HFFc6 (cell line): ENCODE measurements at regions not wholly inside any gene's neighbourhood (a gene's known extent, or its start where the extent isn't known, plus 50 kb on each side); places are given as distances from the start of the nearest gene placed in this dataset.

ENCODE experiments used
- DNase-seq: peaks from one replicate; pipeline ENCODE4 v3.0.0-alpha.2; 2018
- H3K27ac Mint-ChIP-seq: 2 replicates; pipeline ENCODE4 v1.8.0; 2020; ENCODE audit warnings: mild to moderate bottlenecking, mixed read lengths
- H3K27me3 Mint-ChIP-seq: 2 replicates; pipeline ENCODE4 v1.8.0; 2021; ENCODE audit warnings: mild to moderate bottlenecking, moderate library complexity, mixed read lengths; ENCODE audit not compliant: insufficient read depth
- H3K36me3 Mint-ChIP-seq: 2 replicates; pipeline ENCODE4 v1.8.0; 2021; ENCODE audit warnings: low read depth, mixed read lengths
- H3K4me1 Mint-ChIP-seq: 2 replicates; pipeline ENCODE4 v1.8.0; 2020; ENCODE audit warnings: low read depth, mixed read lengths
- H3K4me3 Mint-ChIP-seq: 2 replicates; pipeline ENCODE4 v1.8.0; 2020; ENCODE audit warnings: mild to moderate bottlenecking, moderate library complexity, mixed read lengths
- H3K9me3 Mint-ChIP-seq: 2 replicates; pipeline ENCODE4 v1.8.0; 2020; ENCODE audit warnings: mild to moderate bottlenecking, mixed read lengths
- TF ChIP-seq, protein P1 (sequence below): fragments of 200-600 bp; sonication (generic); IDR thresholded peaks from 2 replicates; pipeline ENCODE4 v1.5.0; 2021; ENCODE audit warnings: antibody characterized with exemption, mild to moderate bottlenecking

DNA sequence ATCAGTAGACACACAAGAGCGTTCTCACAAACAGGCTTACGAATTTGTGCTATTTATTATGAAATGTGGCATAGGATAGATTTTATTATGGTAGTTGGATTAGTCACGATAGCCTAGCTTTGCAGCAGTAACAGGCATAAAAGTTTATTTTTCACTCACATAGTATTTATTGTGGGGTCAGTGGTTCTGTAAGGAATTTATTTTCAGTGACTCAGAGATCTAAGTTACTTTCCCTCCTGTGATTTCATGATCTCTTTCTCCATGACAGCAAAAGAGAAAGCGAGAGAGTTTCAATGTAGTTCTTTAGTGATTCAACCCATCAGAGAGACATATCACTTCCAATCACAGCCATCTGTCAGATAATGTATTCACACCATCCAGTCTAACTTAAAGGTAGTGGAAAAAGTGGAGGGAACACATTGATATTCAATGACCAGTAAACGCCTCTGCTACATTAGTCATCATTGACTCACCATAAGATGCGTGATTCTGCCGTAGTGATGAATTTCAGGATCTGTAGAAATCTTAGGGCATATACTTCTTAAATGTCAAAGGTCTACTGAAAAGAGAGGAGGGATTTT lies 605.5 kb downstream of the HDGFL1 start:
- peak overlapping the region; percentile 89 for H3K27ac Mint-ChIP-seq
- peak overlapping the region; percentile 88 for H3K4me3 Mint-ChIP-seq
- peak; percentile 84 for DNase-seq
- peaks cover 10% of the 10 kb centered on the region for H3K9me3 Mint-ChIP-seq
- TF ChIP-seq, protein P1, sequence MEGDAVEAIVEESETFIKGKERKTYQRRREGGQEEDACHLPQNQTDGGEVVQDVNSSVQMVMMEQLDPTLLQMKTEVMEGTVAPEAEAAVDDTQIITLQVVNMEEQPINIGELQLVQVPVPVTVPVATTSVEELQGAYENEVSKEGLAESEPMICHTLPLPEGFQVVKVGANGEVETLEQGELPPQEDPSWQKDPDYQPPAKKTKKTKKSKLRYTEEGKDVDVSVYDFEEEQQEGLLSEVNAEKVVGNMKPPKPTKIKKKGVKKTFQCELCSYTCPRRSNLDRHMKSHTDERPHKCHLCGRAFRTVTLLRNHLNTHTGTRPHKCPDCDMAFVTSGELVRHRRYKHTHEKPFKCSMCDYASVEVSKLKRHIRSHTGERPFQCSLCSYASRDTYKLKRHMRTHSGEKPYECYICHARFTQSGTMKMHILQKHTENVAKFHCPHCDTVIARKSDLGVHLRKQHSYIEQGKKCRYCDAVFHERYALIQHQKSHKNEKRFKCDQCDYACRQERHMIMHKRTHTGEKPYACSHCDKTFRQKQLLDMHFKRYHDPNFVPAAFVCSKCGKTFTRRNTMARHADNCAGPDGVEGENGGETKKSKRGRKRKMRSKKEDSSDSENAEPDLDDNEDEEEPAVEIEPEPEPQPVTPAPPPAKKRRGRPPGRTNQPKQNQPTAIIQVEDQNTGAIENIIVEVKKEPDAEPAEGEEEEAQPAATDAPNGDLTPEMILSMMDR = no peak
- H3K4me1 Mint-ChIP-seq = peaks cover 43% of the 10 kb centered on the region
- peaks cover 2% of the 10 kb centered on the region for H3K27me3 Mint-ChIP-seq
- H3K36me3 Mint-ChIP-seq = no peaks in the 10 kb centered on the region; the same call in 1 of the 2 replicates

DNA sequence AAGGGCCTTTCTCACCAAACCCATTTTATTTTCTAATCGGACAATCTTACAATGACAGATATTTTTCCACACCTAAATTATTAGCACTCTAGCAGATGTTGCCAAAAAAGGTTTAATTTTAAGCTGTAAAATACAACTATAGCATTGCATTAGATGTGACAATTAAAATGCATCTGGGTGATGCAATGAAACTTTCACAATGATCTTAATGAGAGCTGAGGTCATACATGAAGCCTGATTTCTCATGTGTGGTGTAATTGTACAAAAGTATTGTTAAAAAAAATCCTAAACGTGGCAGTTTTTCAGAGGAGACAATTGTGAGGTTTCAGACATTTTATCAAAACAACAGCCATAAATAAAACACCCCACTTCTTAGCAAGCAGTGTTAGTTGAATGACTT lies 606.0 kb downstream of the HDGFL1 start:
- Mint-ChIP-seq H3K36me3 (no peaks in the 10 kb centered on the region; the same call in 1 of the 2 replicates), H3K4me3 (peak overlapping the region; percentile 88), H3K9me3 (peaks cover 8% of the 10 kb centered on the region), H3K27me3 (peaks cover 2% of the 10 kb centered on the region), H3K4me1 (peaks cover 43% of the 10 kb centered on the region), H3K27ac (peak overlapping the region; percentile 89)
- no peak for DNase-seq
- TF ChIP-seq, protein P1 = no peak

DNA sequence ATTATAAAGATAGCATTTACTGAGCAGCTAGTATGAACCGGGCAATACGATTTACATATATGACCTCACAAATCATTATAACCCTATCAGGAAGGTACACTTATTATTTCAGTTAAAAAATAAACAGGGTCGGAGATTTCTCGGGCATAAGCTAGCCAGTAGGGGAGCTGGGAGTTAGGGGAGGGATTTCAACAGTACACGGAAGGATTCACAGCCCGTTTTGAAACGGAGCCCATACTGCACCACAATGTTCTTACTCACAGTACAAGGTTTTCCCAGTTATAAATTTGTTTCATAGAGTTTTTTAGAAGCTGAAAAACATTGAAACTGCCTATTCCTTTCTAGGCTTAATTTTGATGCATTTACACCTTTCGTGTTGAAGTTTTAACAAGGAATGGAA lies 607.1 kb downstream of the HDGFL1 start:
- Mint-ChIP-seq H3K36me3 (no peaks in the 10 kb centered on the region; the same call in 1 of the 2 replicates), H3K9me3 (peaks cover under 1% of the 10 kb centered on the region), H3K4me3 (peak overlapping the region; percentile 88), H3K27me3 (peaks cover 2% of the 10 kb centered on the region), H3K4me1 (peaks cover 43% of the 10 kb centered on the region), H3K27ac (peak overlapping the region; percentile 89)
- TF ChIP-seq, protein P1 = no peak
- peak; percentile 50 for DNase-seq

DNA sequence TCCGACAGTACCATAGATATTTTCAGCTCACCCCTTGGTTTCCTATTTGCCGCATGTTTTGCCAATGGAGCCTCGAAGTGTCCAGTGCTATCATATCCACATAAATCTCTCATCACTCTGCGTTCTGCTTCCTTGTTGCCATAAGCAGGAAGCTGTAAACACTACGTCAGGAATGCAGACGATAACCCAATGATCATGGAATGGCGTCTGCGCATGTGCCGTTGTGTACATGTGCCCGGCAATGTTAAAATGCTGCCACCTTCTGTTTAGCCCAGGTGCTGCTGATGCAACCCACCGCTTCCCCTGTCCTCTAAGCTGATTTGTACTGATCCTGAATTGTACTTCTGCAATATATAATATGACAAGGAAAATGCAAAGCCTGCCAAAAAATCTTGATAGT lies 607.5 kb downstream of the HDGFL1 start:
- no peaks in the 10 kb centered on the region; the same call in 1 of the 2 replicates for H3K9me3 Mint-ChIP-seq
- peak overlapping the region; percentile 89 for H3K27ac Mint-ChIP-seq
- TF ChIP-seq, protein P1 = peak; percentile 71
- peak overlapping the region; percentile 88 for H3K4me3 Mint-ChIP-seq
- H3K36me3 Mint-ChIP-seq = no peaks in the 10 kb centered on the region; the same call in 1 of the 2 replicates
- DNase-seq = peak; percentile 79
- H3K4me1 Mint-ChIP-seq = peaks cover 43% of the 10 kb centered on the region
- peaks cover 2% of the 10 kb centered on the region for H3K27me3 Mint-ChIP-seq

DNA sequence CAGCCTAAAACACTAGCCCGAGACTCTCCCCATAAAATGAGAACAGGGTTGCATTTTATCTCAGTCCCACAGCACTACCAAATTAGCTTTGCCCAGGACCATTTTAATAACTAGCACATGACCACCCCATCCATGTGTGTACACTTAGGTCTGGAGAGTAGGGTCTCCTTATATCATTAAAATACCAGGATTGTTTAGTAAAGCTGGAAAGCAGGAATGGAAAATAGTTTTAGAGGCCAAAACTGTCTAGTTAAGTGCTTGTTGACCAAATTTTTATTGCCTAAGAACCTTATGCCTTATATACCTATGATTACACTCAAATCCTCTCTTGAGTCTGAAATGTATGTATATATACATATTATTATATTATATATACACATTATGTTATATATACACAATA lies 608.4 kb downstream of the HDGFL1 start:
- Mint-ChIP-seq H3K27me3 (peaks cover 2% of the 10 kb centered on the region), H3K4me3 (no peak overlapping the region), H3K9me3 (no peaks in the 10 kb centered on the region; the same call in 1 of the 2 replicates), H3K36me3 (no peaks in the 10 kb centered on the region), H3K4me1 (peaks cover 43% of the 10 kb centered on the region), H3K27ac (no peak overlapping the region)
- TF ChIP-seq, protein P1 = no peak
- DNase-seq = no peak
